GM18907 (cell line): ENCODE measurements at regions not wholly inside any gene's neighbourhood (a gene's known extent, or its start where the extent isn't known, plus 50 kb on each side); places are given as distances from the start of the nearest gene placed in this dataset.

ENCODE experiments used
- ATAC-seq: cut with Tn5 transposase; IDR thresholded peaks from one replicate; pipeline ENCODE4 v1.9.1; 2021; ENCODE audit warnings: mild to moderate bottlenecking, moderate library complexity; ENCODE audit not compliant: unreplicated experiment

DNA sequence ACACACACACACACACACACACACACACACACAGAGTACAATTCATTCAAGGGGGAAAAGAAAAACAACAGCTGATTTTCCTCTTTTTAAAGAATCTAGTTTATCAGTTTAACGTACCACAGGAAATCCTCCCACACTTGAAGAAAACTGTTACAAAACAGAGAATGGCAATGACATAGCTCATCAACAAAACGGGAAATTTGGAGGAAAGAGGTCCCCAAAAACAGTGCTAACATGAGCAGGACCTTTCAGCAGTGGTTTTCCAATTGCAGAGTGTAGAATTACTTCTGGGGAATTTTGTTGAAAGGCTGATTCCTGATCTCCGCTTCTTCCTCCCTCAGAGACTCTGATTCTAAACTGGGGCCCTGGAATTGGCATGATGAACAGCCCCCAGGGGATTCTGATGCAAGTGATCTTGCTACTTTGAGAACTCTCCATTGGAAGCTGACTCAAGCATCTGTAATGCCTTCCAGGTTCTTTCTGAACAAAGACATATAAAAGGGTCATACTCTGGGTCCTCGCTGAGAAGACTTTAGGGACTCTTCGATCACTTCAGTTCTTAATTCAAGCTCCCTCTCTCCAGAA lies 442.6 kb upstream of the PROK2 start:
- no peak for ATAC-seq

DNA sequence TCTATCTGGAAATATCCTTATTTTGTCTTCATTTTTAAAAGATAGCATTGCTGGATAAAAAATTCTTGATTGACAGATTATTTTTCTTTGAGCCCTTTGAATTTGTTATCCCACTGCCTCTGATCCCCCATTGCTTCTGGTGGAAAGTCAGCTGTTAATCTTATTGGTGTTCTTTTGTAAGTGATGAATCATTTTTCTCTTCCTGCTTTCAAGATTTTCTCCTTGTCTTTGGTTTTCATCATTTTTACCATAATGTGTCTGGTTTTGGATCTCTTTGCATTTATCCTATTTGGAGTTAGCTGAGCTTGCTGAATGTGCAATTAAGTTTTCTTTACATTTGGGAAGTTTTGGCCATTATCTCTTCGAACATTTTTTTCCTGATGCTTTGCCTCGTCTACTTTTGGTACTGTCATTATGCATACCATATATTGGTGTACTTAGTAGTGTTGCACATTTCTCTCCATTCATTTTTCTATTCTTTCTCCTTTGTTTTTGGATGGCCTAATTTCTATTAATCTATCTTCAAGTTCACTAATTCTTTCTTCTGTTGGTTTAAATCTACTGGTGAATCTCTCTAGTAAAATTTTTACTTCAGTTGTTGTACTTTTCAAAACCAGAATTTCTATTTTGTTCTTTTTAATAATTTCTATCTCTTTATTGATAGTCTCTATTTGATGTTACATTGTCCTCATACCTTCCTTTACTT lies 440.0 kb upstream of the PROK2 start:
- no peak for ATAC-seq

DNA sequence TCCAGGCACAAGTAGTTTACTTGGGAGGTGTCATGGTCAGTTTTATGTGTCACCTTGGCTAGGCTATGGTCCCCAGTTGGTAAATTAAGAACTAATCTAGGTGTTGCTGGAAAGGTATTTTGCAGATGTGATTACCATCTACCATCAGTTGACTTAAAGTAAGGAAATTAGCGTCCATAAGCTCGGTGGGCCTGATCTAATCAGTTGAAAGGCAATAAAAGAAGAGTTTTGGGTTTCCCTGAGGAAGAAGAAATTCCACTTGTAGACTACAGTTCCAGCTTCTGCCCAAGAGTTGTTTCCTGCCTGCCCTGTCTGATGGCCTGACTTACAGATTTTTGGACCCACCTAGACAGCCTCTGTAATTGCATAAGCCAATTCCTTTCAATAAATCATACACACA lies 438.7 kb upstream of the PROK2 start:
- no peak for ATAC-seq

DNA sequence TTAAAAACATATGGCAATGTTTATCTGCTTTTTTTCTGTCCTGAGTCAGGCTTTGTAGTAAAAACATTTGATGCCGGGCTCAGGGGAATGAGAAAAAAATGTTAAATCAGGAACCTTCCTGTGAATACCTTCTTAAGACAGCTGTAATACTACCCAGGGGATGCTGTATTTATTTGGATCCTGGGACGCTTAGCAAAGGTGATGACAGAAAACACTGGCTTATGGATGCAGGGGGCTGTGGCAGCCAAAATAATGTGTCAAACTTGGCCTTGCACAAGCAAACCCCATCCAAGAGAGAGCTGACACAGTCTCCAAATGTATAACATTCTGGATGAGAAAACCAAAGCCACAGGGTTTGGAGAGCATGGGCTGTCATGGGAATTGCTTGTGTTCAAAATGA lies 438.2 kb upstream of the PROK2 start:
- no peak for ATAC-seq

DNA sequence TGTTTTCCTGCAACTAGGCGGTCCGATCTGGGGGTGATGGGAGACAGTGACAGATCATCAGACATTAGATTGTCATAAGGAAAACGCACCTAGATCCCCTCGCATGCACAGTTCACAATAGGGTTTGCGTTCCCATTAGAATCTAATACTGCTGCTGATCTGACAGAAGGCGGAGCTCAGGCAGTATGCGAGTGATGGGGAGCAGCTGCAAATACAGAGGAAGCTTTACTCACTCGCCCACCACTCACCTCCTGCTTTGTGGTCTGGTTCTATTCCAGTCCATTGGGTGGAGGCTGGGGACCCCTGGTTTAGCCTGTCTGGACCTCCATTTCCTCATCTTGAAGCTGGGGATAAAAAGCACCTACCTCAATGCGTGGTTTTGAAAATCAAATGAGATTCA lies 437.5 kb upstream of the PROK2 start:
- no peak for ATAC-seq

DNA sequence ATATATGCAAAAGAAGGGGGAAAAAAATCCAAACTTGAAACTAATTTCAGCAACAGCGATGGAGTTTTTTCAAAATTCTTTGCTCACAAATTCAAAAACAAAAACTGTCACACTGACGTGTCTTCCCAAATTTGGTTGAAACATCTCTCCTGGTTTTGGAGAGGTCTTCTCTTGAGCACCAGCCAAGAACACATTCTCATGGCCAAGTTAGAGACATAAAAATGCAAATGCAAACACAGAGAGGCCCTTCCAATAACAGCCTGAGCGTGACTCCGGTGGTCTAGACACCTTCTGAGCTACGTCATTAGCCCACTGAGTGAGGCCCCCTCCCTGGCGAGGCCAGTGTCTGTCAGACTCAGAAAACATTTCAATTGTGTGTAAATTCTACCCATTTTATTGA lies 436.0 kb upstream of the PROK2 start:
- no peak for ATAC-seq

DNA sequence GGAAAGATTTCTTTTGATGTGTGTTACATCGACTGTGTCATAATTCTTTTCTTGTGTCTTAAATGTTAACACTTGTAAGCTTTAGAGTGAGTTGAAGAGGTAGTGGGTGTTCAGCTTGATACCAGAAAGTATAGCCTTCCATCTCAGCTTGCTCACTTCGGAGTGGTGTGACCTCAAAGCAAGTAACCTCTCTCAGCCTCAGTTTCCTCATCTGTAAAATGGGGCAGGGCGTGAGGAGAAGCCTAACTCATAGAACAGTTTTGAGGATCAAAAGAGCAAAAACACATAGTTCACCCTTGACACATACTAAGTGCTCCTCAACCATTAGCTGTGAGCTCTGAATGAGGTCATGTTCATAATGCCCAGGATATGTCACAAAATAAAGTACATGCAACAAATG lies 434.8 kb upstream of the PROK2 start:
- no peak for ATAC-seq

DNA sequence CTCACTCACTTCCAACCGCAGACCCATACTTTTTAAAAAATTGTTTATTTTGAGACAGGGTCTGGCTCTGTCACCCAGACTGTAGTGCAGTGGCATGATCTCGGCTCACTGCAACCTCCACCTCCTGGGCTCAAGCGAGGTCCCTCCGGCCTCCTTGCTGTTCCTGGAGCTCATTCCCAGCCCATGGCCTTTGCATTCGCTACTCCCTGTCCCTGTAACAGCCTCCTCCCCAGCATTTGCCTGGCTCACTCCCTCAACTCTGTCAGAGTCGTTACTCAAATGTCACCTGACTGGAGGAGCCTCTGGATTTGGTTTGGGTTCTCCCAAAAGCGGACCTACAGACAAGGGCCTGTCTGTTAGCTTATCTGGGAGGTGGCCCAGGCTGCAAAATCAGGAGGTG lies 432.6 kb upstream of the PROK2 start:
- ATAC-seq, result no peak

DNA sequence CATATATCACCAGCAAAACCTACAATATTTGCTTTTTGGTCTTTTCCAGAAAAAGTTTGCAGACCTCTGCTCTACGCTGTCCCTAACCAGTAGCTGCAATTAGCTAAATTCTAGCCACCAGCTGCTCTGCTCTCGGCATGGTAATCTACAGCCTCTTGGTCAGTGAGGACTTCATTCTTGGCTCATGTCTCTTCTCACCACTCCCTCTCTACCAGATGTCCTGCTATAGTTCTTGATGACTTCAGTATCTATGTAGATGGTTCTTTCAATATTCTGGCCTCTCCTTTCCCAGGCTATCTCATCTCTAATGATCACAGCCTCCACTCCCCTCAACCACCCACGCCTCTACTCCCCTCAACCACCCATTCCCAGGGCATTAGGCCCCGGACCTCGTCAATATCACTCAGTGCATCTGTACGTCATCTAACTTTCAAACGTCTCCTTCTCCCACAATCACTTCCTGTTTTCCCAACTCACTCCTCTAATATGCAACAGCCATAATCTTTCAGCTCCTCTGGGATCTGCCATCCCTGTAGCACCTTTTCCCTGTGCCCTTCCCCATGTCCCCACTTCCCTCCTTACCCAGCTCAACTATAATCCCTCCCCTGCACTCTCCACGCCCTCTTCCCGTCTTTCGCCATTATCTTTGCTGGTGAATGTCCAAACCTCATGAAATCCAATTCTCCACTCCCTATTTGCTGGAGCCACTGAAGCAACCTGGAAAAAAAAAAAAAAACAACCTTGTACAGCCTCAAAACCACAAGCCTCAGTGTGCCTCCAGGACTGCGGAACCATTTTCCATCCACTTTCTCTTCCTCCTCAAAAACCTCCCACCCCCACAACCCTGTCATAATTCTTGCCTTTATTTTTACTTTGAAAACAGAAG lies 429.4 kb upstream of the PROK2 start:
- no peak for ATAC-seq

DNA sequence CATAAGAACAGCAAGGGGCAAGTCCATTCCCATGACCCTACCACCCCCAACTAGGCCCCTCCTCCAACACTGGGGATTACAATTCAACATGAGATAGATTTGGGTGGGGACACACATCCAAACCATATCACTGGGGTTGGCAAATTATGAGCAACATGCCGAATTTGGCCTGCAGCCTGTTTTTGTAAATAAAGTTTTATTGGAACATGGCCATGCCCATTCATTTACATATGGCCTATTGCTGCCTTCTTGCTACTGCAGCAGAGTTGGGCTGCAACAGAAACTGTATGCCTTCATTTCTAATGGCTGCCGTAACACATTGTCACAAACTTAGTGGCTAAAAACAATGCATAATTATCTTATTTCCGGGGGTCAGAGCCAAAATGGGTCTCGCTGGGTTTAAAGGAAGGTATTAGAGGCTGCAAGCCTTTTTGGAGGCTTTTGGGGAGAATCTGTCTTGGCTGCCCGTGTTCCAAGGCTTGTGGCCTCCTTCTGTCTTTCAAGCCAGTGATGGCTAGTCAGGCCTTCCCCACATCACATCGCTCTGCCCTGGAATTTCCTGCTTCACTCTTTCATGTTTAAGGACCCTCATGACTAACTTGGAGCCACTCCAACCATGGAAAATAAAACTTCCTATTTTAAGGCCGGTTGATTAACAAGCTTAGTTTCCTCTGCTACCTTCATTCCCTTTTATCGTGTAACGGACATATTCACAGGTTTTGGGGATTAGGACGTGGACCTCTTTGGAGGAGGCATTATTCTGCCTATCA lies 428.5 kb upstream of the PROK2 start:
- no peak for ATAC-seq

DNA sequence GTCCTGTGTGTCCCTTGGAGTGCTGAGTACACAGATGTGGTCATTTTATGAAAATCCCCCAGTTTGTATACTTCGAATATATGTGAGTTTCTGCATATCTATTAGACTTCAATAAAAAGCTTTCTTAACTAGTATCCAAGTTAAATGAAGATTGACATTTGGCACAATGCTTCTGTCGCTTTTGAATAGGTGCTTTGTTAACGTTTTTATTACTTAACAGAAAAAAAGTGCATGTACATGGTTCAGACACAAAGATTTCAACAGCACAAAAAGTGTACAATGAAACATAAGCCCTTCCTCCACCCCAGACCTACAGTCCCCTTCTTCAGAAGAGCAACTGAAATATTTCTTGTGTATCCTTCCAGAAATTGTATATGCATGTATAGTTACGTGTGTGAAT lies 427.4 kb upstream of the PROK2 start:
- no peak for ATAC-seq

DNA sequence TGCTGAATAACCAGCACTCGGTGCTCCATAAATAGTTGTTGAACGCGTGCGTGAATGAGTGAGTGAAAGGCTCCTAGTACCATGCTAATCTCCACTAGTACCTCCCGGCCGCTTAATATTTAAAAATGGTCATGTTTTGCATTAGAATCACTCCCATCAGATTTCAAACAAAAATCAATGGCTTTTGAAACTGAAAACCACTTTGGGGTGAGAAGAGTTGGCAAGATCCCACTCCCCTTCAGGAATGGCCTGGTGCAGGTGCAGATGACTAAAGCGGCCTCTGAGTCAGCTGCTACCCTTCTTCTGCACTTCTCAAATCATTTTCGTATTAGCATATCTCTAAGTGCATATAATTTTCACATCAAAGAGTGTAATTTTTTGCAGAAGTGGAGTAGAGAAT lies 425.3 kb upstream of the PROK2 start:
- no peak for ATAC-seq

DNA sequence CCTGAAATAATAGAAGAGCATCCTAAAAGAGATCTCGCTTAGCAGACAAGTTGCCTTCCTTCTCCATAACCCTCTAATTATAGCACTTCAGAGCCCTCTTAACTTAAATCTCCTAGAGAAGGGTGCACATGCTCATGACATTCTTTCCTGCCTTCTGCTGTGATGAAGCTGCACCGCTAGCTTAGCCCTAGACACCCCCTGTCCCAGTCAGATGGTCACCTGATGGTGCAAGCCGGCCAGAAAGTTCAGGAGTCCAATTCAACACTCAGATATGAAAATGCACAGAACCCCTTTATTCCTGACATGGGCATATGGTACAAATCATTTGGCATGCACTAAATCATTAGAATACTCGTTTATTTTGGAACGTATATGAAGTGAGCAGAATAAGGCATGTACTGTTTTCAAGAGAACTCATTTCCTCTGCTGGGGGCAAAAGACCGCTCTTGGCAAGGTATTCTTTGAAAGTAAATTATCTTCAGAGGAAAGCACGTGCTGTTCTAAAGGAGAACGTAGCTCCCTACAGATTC lies 420.4 kb upstream of the PROK2 start:
- ATAC-seq, result no peak

DNA sequence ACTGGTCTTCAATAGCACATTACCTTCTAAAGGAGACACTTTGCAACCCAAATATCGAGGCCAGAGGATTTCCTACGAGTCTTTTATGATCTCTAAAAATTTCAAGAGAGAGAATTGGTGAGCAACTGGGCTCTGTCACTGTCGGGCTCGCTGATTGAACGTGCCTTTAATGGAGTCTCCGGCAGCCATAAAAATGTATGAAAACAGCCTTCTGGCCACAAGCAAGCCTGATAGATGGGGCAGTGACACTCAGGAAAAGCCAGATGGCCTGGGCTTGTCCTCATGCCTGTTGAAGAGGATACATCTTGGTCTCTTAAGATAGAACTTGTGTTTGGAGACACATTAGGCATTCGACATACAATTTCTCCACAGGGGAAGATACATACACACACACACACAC lies 419.5 kb upstream of the PROK2 start:
- ATAC-seq, result no peak

DNA sequence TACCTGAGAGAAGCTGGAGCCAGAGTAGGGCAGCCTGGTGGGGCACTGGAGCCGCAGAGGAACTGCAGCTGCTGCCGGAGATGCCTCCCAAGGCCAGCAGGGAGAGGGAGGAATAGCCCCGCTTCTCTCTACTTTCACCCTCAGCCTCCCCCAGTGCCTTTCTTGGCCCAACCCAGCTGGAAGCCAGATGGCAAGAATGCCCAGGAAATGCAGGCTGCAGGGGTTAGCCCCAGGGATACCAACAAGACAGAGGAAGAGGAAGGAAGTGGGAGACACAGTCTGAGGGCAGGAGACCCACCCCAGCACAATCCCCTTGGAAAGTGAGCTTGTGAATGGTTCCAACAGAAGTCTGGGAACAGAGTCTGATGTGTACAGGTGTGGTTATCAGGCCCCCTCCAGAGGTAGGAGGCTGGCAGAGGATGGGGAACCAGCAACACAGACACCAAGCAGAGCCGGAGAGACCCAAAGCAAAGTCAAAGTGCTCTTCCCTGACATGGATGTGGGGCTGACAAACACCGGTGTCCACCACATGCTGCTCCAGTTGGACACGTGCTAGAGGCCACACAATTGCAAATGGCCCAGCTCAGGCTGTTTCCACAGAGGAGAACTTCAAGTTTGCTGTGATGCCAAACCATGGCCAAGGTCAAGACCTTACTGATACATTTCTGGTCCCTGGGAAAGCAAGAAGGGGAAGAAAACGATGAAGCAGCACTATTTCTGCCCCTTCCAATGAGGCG lies 418.8 kb upstream of the PROK2 start:
- ATAC-seq, result no peak

DNA sequence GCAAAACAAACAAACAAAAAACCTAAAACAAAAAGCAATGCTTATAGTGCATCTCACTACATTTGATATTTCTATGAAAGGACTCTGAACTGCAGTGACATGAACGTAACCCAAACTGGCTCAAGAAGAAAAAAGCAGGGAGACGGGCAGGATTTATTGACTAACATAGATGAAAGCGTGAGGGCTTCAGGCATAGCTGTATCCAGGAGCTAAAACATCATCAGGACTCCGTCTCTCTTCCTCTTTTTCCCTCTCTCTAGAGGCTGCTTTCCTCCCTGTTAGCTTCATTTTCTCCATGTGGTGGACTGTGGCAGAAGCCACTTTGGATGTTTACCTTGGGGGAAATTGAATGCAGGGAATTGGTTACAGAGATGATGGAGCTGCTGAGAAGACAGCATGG lies 418.2 kb upstream of the PROK2 start:
- ATAC-seq, result no peak

DNA sequence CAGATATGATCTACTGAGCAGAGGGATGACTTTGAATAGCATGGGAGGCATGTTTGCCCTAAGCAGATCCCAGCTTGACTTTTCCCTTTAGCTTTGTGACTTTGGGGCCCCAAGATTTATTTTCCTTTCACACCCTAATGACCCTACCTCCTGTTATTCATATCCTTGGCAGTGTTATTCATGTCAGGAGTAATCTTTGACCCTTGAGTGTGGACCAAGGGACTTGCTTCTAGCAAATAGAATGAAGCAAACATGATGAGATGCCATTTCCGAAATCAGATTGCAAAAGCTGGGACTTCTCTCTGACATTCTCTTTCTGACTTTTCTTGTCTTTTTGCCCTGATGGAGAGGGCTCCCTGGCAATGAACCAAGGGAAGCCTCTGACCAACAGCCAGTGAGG lies 415.4 kb upstream of the PROK2 start:
- no peak for ATAC-seq

DNA sequence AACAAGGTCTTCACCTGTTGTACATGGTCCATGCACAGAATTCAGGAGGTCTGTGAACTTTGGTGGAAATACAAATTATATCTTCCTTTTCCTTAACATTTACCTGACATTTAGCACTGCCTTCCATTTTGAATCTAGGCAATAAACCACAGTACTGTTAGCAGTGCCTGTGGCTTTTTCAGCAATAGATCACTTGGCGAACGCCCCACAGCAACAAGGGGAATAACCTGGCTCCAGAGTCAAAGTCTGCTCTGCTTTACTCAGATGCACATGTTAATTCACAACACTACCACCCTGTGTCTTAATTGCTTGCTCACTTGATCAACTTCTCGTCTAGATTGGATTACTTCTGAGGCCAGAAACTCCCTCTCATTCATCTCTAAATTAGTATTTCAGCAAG lies 414.6 kb upstream of the PROK2 start:
- no peak for ATAC-seq

DNA sequence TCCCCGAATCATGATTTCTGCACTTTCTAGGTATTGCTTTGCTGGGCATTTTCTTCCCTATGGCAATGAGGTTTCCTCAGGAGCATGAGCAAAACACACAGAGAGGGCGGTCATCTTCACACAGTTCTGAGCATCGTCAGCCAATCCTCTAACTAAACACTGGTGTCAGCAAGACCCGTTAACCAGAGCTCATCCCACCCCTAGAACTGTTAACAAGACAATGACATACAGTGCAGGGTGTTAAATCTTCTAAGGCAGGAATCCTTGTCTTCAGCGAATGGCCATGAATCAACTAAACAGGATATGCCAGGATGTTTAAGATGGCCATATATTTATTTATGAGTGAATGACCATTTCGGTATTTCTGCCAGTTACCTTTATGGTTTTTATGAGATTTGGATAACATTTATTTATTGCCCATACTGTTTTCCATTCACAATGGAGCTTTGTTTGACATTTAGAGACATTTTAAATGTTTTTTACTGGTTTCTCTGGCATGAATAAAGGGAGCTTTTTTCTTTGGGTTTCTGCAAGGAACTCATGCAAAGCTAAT lies 411.5 kb upstream of the PROK2 start:
- no peak for ATAC-seq

DNA sequence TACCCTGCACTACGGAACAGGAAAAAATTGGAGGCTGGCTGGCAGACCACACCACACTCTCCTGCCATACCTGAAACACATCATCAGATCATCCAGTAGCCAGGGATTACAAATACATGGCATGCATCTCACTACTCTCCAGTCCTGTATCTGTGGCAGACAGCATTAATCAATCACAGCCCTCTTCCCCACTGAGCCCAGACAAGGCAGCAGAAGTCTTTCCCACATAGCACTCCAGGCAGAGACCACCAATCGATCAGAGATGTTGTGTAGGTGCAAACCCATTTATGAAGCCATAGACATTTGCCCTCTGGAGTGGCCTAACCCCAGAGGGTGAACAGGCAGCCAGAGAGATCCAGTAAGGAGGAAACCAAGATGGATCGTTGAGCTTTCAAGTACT lies 410.9 kb upstream of the PROK2 start:
- ATAC-seq, result no peak
